GM12872 (cell line): ENCODE measurements at regions not wholly inside any gene's neighbourhood (a gene's known extent, or its start where the extent isn't known, plus 50 kb on each side); places are given as distances from the start of the nearest gene placed in this dataset.

Experiments used
- TF ChIP-seq, protein P1 (sequence below): IDR thresholded peaks from 3 replicates; pipeline ENCODE4 v1.5.1; 2011; ENCODE audit warnings: low read depth, mild to moderate bottlenecking, low read length, moderate library complexity; ENCODE audit not compliant: insufficient read depth

- TF ChIP-seq, protein P1, sequence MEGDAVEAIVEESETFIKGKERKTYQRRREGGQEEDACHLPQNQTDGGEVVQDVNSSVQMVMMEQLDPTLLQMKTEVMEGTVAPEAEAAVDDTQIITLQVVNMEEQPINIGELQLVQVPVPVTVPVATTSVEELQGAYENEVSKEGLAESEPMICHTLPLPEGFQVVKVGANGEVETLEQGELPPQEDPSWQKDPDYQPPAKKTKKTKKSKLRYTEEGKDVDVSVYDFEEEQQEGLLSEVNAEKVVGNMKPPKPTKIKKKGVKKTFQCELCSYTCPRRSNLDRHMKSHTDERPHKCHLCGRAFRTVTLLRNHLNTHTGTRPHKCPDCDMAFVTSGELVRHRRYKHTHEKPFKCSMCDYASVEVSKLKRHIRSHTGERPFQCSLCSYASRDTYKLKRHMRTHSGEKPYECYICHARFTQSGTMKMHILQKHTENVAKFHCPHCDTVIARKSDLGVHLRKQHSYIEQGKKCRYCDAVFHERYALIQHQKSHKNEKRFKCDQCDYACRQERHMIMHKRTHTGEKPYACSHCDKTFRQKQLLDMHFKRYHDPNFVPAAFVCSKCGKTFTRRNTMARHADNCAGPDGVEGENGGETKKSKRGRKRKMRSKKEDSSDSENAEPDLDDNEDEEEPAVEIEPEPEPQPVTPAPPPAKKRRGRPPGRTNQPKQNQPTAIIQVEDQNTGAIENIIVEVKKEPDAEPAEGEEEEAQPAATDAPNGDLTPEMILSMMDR: no peak
Observed at GRCh38 chr2:239596253-239596652, 195.4 kb upstream of the HDAC4 start.

DNA sequence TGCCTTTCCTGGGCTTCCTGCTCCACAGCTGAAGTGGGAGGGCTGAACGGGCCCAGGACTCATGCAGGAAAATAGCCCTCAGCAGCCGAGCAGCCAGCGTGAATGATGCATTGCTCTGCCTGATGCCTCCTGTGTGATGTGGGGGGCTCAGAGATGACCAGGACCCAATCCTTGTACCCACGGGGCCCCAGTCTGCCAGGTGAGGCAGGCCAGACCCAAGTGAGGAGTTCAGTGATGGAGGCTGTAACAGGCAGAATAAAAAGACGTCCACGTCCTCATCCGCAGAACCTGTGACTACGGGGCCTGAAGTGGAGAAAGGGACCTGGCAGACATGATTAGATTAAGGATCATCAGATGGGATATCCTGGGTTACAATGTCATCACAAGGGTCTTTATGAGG lies 194.9 kb upstream of the HDAC4 start:
- TF ChIP-seq, protein P1: no peak

DNA sequence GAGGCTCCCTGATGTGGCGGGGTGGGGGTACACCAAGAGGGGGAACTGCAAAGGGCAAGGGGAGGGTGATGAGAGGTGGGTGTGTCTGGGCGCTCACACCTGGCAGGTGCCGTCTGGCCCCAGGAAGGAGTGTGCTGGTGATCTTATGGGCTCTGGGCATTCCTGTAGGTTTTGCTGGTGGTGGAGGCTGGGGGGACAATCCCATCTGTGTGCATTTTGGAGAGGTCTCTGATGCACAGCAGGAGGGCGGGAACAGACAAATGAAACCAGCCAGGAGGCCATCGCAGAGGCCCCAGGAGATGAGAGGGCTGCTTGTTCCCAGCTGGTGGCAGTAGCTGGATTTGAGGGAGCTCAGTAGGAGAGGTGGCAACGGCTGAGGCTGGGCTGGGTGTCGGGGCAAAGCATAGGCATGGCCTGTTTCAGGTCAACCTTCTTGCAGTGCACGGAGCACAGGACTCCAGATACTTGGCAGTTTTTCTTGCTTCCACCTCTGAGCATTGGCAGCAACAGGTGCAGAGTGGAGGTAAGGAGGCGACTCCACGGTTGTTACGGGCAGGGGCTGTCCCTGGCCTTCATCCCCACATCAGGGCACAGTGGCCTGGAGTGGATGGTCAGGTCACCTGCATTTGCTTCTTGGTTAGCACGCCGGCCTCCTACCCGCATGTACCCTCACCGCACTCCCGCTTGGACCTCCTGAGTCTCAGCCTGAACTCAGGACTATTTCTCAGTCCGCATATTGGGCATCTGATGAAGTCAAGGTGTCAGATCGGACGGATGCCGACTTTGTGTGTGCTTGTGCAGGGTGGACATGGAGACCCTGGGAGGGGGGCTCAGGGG lies 194.2 kb upstream of the HDAC4 start:
- TF ChIP-seq, protein P1: no peak

DNA sequence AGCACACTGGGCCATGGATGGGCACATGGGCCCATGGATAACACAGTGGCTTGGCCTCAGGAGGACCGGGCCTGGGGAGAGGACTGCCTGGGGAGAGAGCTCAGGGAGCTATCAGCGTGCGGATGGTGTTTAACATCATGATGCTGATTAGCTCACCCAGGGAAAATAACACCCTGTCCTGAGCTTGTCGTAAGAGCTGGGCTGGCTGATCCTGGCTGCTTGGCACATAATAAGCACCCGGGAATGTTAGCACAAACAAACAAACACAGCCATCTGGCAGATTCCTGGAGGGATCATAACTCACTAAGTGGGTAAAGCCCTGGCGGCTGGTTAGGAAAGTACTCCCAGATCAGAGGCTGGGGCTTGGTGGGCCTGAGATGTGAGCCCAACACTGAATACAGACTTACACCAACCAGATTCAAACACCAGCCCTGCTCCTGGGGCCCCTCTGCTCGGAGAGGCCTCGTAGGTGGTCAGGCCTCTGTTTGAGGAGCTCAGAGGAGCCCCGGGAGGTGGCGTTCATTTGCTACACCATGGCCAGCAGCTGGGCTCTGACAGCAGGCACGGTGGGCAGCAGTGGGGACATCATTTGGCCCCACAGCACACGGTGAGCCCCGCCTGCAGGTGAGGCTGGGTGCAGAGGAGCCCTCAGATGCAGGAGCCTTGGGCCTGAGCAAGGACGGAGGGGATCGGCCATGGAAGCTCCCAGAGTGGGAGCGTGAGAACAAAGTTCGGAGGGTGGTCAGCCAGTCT lies 193.4 kb upstream of the HDAC4 start:
- TF ChIP-seq, protein P1: no peak

GRCh38 chr2:239593455-239593854 lies 192.6 kb upstream of the HDAC4 start:
- TF ChIP-seq, protein P1: no peak

- TF ChIP-seq, protein P1: no peak
Observed at GRCh38 chr2:239590995-239591915, 190.4 kb upstream of the HDAC4 start.

DNA sequence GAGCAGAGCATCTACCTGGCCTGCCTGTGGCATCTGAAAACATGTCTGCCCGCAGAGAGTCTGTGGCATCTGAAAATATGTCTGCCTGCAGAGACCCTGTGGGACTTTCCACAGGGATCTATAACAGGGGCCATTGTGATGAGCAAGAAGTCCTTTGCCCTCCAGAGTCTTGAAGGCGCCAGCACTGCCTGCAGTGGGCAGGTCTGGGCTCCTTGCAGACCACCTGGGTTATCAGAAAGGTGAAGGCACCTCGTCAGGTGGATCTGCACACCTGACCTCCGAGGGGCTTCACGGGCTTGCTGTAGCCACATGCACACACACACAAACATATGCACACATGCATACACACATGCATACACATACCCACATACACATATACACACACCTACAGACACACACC lies 189.5 kb upstream of the HDAC4 start:
- TF ChIP-seq, protein P1: no peak
